Thyroid gland (tissue), 4 donors: ENCODE measurements at regions not wholly inside any gene's neighbourhood (a gene's known extent, or its start where the extent isn't known, plus 50 kb on each side); places are given as distances from the start of the nearest gene placed in this dataset.

Experiments used
- DNase-seq, 2 donors: peaks; one replicate each; pipeline ENCODE4 v3.0.0-alpha.2; 2019
- H3K27ac ChIP-seq, 3 donors: fragments of 200-600 bp; sonication (generic); 1 replicate in 2 of 3; 2 replicates in 1 of 3; pipeline ENCODE4 v1.5.1; 2016 to 2019; ENCODE audit warnings: mild to moderate bottlenecking in 1 of 3, moderate library complexity in 1 of 3
- H3K27me3 ChIP-seq: fragments of 200-600 bp; sonication (generic); one replicate; pipeline ENCODE4 v1.5.1; 2019
- H3K36me3 ChIP-seq, 2 donors: fragments of 200-600 bp; sonication (generic); one replicate each; pipeline ENCODE4 v1.5.1; 2016 to 2019
- H3K4me1 ChIP-seq, 2 donors: fragments of 200-600 bp; sonication (generic); one replicate each; pipeline ENCODE4 v1.5.1; 2017 to 2019
- H3K4me3 ChIP-seq, 3 donors: fragments of 200-600 bp; sonication (generic); replicated peaks in 1 of 3; 1 replicate in 2 of 3; 2 replicates in 1 of 3; pipeline ENCODE4 v1.5.1; 2016; ENCODE audit warnings: mild to moderate bottlenecking in 1 of 3
- H3K9me3 ChIP-seq: fragments of 200-600 bp; sonication (generic); one replicate; pipeline ENCODE4 v1.5.1; 2017
- POLR2A ChIP-seq, 2 donors: fragments of 450-650 bp; IDR thresholded peaks; one replicate each; pipeline ENCODE4 v1.6.1; 2017; ENCODE audit warnings: antibody characterized with exemption in 2 of 2, mild to moderate bottlenecking in 2 of 2, moderate library complexity in 1 of 2
- WGBS, 2 donors: methylation state at CpG; one replicate each; pipeline ENCODE4 v1.1.5; 2017; 5-methylcytosine and 5-hydroxymethylcytosine counted together
- intact Hi-C: fragments of 100-400 bp; cut with DNase I; formaldehyde crosslinking; loops from one replicate; pipeline ENCODE4 v1.15.1; 2023
- TF ChIP-seq, protein P1 (sequence below), 6 experiments: fragments of 200-600 bp in 3 of 6; fragments of 450-650 bp in 3 of 6; sonication (generic) in 3 of 6; IDR thresholded peaks; one replicate each; pipeline ENCODE4 v1.5.1; 2016 to 2019; ENCODE audit warnings: antibody characterized with exemption in 6 of 6, mild to moderate bottlenecking in 2 of 6, inconsistent platforms in 1 of 6, moderate library complexity in 1 of 6

- DNase-seq: no peak
Measured at GRCh38 chr15:39448409-39448808, 132.5 kb upstream of the THBS1 start.

DNA sequence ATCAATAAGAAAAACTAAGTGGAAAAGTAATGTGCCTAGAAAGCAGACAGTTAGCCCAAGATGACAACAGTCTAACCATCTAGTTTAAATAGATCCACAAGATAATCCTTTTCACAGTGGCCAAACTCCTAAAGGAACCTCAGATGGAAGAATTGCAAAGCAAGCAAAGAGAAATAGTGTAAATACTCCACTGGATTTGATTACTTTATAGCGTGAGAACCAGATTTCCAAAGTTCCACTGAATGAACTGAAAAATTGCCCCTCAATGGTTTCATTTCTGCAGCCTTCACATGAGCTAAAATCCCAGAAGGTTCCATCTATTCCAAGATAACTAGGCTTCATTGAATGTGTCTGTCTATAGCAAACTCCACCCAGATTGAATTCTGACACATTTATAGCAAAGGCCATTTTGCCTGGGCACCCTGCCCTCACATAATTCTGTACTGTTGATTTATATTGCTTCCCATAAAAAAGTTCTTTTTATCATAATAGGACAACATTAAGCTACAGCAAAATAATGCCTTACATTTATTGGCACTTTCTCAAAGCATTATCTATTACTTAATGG is 129.7 kb upstream of the THBS1 start:
- H3K27ac ChIP-seq: no peak overlapping the region
- TF ChIP-seq, protein P1, sequence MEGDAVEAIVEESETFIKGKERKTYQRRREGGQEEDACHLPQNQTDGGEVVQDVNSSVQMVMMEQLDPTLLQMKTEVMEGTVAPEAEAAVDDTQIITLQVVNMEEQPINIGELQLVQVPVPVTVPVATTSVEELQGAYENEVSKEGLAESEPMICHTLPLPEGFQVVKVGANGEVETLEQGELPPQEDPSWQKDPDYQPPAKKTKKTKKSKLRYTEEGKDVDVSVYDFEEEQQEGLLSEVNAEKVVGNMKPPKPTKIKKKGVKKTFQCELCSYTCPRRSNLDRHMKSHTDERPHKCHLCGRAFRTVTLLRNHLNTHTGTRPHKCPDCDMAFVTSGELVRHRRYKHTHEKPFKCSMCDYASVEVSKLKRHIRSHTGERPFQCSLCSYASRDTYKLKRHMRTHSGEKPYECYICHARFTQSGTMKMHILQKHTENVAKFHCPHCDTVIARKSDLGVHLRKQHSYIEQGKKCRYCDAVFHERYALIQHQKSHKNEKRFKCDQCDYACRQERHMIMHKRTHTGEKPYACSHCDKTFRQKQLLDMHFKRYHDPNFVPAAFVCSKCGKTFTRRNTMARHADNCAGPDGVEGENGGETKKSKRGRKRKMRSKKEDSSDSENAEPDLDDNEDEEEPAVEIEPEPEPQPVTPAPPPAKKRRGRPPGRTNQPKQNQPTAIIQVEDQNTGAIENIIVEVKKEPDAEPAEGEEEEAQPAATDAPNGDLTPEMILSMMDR (IDR thresholded peaks at IDR 0.05): no peak
- TF ChIP-seq POLR2A (IDR thresholded peaks at IDR 0.05): no peak
- no peak for DNase-seq

More at GRCh38 chr15:39448409-39448808, 132.5 kb upstream of the THBS1 start:
- Histone ChIP-seq H3K4me3 (no peak overlapping the region), H3K4me1 (no peaks in the 10 kb centered on the region), H3K9me3 (no peaks in the 10 kb centered on the region), H3K27ac (no peak overlapping the region), H3K27me3 (no peaks in the 10 kb centered on the region), H3K36me3 (no peaks in the 10 kb centered on the region)
- intact Hi-C loops: no loop called here
- no peak for TF ChIP-seq POLR2A (IDR thresholded peaks at IDR 0.05)
- TF ChIP-seq, protein P1 (IDR thresholded peaks at IDR 0.05): no peak
- 89 to 94% methylated on average over 4 of the region's 4 CpGs for WGBS, 2 donors

GRCh38 chr15:39451871-39452270 is 129.0 kb upstream of the THBS1 start:
- TF ChIP-seq POLR2A (IDR thresholded peaks at IDR 0.05): no peak
- TF ChIP-seq, protein P1 (IDR thresholded peaks at IDR 0.05): no peak
- Histone ChIP-seq H3K4me1 (no peaks in the 10 kb centered on the region), H3K27me3 (no peaks in the 10 kb centered on the region), H3K36me3 (no peaks in the 10 kb centered on the region), H3K9me3 (no peaks in the 10 kb centered on the region), H3K4me3 (no peak overlapping the region), H3K27ac (no peak overlapping the region)
- DNase-seq: no peak
- intact Hi-C loops: no loop called here
- 63 to 74% methylated on average over 7 of the region's 7 CpGs for WGBS, 2 donors

More for the DNA sequence above, 129.7 kb upstream of the THBS1 start:
- Histone ChIP-seq H3K4me1 (no peaks in the 10 kb centered on the region), H3K9me3 (no peaks in the 10 kb centered on the region), H3K27me3 (no peaks in the 10 kb centered on the region), H3K4me3 (no peak overlapping the region), H3K36me3 (no peaks in the 10 kb centered on the region)
- WGBS, 2 donors: 67 to 74% methylated on average over 1 of the region's 1 CpG
- intact Hi-C loops: no loop called here

- no peak overlapping the region for H3K4me3 ChIP-seq
- 66 to 68% methylated on average over 4 of the region's 4 CpGs for WGBS, 2 donors
- intact Hi-C loops: no loop called here
- no peaks in the 10 kb centered on the region for H3K4me1 ChIP-seq
- H3K9me3 ChIP-seq: no peaks in the 10 kb centered on the region
- H3K36me3 ChIP-seq: no peaks in the 10 kb centered on the region
- no peak for DNase-seq
- H3K27ac ChIP-seq: no peak overlapping the region
- no peaks in the 10 kb centered on the region for H3K27me3 ChIP-seq
- TF ChIP-seq POLR2A (IDR thresholded peaks at IDR 0.05): no peak
- TF ChIP-seq, protein P1 (IDR thresholded peaks at IDR 0.05): no peak
Measured at GRCh38 chr15:39453620-39454019, 127.3 kb upstream of the THBS1 start.

DNA sequence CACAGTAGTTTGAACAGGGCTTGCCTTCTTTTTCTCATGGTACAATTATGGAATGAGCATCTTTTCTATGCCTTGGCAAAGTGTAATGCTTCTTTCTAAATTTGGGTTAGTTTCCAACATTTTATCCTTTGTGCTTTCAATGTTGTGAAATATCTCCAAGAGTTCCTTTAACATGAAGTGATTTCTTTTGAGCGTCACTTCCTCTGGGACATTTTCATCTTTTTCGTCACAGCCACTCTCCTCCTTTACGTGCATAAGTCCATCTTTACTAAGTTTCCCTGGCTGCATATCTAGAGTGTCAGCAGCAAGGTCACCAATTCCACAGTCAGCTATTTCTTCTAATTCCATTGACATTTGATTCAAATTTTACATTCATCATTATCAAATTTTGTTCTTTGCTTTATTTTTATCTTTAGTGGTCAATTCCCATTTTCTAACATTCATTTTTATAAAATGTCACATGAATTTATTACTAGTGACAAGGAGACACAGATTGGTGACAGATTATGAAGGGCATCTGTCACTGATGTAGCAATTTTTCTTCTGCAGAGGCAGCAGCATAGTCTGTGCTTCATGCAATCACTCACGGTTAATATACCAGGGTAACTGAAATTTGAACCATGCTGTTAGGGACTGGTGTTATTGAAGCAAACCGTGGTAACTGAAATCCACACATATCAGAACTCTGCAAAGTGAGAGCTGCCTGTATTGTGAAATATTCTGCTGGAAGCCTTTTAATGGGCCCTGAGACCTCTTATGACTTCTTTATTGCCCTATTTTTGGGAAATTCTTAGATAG is 126.5 kb upstream of the THBS1 start:
- Histone ChIP-seq H3K4me3 (no peak overlapping the region), H3K27me3 (no peaks in the 10 kb centered on the region), H3K27ac (no peak overlapping the region), H3K36me3 (no peaks in the 10 kb centered on the region), H3K9me3 (no peaks in the 10 kb centered on the region), H3K4me1 (no peaks in the 10 kb centered on the region)
- 74% methylated on average over 5 of the region's 5 CpGs for WGBS, 2 donors
- intact Hi-C loops: no loop called here
- DNase-seq: no peak
- no peak for TF ChIP-seq POLR2A (IDR thresholded peaks at IDR 0.05)
- TF ChIP-seq, protein P1 (IDR thresholded peaks at IDR 0.05): no peak
